K562 (cell line): ENCODE measurements at regions not wholly inside any gene's neighbourhood (a gene's known extent, or its start where the extent isn't known, plus 50 kb on each side); places are given as distances from the start of the nearest gene placed in this dataset.

Source experiments
- RFX5 ChIP-seq: IDR thresholded peaks from 2 replicates; pipeline ENCODE4 v1.6.1; 2011; ENCODE audit warnings: low read depth, mild to moderate bottlenecking, improper control_type of control experiment, low read length
- ZNF431 ChIP-seq: sonication (generic); formaldehyde crosslinking; IDR thresholded peaks from 2 replicates; pipeline ENCODE4 v1.8.0; 2022; ENCODE audit warnings: mild to moderate bottlenecking, missing genetic modification reagents

GRCh38 chrX:120680090-120680489 is 50.2 kb upstream of the C1GALT1C1 start (continued):
- TF ChIP-seq RFX5 (no peak), ZNF431 (CRISPR knock-in tag) (no peak)
